ENCODE measurements at regions not wholly inside any gene's neighbourhood (a gene's known extent, or its start where the extent isn't known, plus 50 kb on each side); places are given as distances from the start of the nearest gene placed in this dataset.

- H3K4me3 ChIP-seq (ENCODE audit: low read depth, low read length): no peak overlapping the region
- TF ChIP-seq, protein P1, sequence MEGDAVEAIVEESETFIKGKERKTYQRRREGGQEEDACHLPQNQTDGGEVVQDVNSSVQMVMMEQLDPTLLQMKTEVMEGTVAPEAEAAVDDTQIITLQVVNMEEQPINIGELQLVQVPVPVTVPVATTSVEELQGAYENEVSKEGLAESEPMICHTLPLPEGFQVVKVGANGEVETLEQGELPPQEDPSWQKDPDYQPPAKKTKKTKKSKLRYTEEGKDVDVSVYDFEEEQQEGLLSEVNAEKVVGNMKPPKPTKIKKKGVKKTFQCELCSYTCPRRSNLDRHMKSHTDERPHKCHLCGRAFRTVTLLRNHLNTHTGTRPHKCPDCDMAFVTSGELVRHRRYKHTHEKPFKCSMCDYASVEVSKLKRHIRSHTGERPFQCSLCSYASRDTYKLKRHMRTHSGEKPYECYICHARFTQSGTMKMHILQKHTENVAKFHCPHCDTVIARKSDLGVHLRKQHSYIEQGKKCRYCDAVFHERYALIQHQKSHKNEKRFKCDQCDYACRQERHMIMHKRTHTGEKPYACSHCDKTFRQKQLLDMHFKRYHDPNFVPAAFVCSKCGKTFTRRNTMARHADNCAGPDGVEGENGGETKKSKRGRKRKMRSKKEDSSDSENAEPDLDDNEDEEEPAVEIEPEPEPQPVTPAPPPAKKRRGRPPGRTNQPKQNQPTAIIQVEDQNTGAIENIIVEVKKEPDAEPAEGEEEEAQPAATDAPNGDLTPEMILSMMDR (IDR thresholded peaks at IDR 0.05; ENCODE audit: low read depth, low read length): no peak
These were observed 77.5 kb upstream of the LRATD1 start for GRCh38 chr2:14554849-14555545.

DNA sequence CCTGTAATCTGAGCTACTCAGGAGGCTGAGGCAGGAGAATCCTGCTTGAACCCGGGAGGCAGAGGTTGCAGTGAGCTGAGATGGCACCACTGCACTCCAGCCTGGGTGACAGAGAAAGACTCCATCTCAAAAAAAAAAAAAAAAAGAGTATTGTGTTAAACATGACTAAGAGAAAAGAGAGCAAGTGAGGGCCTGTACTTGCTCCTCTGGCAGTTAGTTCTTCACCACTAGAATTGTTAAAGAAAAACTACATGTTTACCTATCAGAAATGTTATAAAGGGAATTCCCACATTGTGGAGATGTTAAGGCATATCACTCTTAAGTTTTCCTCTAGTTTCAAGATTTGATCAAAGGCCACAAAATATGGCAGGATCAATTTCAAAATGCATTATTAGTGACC is 75.4 kb upstream of the LRATD1 start:
- no peak overlapping the region for H3K4me3 ChIP-seq (ENCODE audit: low read depth, low read length)
- TF ChIP-seq, protein P1 (IDR thresholded peaks at IDR 0.05; ENCODE audit: low read depth, low read length): no peak

DNA sequence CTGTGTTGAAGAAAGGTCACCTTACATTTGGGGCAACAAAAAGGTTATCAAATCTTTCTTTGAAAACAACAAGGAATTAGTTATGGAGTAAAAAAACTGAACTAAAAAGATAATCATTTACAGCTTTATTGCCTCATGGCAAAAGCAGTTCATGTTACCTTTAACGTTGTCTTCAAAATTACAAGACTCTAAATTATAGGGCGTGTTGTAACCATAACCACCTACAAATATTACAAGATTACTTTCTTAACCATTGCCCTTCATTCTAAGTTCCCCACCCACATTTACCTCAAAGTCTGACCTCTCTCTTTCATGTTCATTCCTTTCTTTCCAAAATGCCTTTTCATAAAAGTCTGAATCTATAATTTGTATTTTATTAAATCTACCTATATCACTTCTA is 74.6 kb upstream of the LRATD1 start:
- no peak overlapping the region for H3K4me3 ChIP-seq (ENCODE audit: low read depth, low read length)
- TF ChIP-seq, protein P1 (IDR thresholded peaks at IDR 0.05; ENCODE audit: low read depth, low read length): no peak

- TF ChIP-seq, protein P1 (IDR thresholded peaks at IDR 0.05; ENCODE audit: low read depth, low read length): no peak
- no peak overlapping the region for H3K4me3 ChIP-seq (ENCODE audit: low read depth, low read length)
These were observed 74.1 kb upstream of the LRATD1 start for GRCh38 chr2:14558335-14558919.

GRCh38 chr2:14560716-14561115 is 71.8 kb upstream of the LRATD1 start:
- no peak overlapping the region for H3K4me3 ChIP-seq (ENCODE audit: low read depth, low read length)
- TF ChIP-seq, protein P1 (IDR thresholded peaks at IDR 0.05; ENCODE audit: low read depth, low read length): no peak

DNA sequence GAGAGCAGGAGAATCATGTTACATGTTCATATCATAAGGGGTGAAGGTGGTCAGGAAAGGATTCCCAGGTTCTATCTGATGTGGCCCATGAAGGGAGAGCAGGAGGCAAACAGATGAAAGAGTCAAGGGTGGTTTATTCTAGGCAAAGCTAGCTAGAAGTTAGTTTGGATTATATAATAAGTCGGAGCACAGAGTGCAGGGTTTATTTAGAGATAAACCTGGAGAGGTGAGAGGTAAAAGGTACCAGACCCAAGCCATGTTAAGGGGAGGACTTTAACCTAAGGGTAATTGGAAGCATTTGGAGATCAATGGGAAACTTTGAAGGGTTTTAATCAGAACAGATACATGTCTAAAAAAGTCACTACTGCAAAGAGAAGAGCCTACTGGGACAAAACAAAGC is 69.2 kb upstream of the LRATD1 start:
- TF ChIP-seq, protein P1 (IDR thresholded peaks at IDR 0.05; ENCODE audit: low read depth, low read length): no peak
- H3K4me3 ChIP-seq (ENCODE audit: low read depth, low read length): no peak overlapping the region

- H3K4me3 ChIP-seq (ENCODE audit: low read depth, low read length): no peak overlapping the region
- TF ChIP-seq, protein P1 (IDR thresholded peaks at IDR 0.05; ENCODE audit: low read depth, low read length): no peak
These were observed 66.9 kb upstream of the LRATD1 start for GRCh38 chr2:14565666-14566065.
